Type B pancreatic cell (in vitro differentiated cells): ENCODE measurements at regions not wholly inside any gene's neighbourhood (a gene's known extent, or its start where the extent isn't known, plus 50 kb on each side); places are given as distances from the start of the nearest gene placed in this dataset.

Experiments used
- DNase-seq: peaks from one replicate; pipeline ENCODE4 v3.0.0; 2021; ENCODE audit warnings: mixed read lengths; ENCODE audit not compliant: unreplicated experiment; ENCODE audit errors: extremely low spot score
- H3K27ac Mint-ChIP-seq: 2 replicates; pipeline ENCODE4 v1.8.0; 2021; ENCODE audit warnings: mild to moderate bottlenecking, mixed read lengths
- H3K27me3 Mint-ChIP-seq: 2 replicates; pipeline ENCODE4 v1.8.0; 2021; ENCODE audit warnings: mixed read lengths
- H3K36me3 Mint-ChIP-seq: 2 replicates; pipeline ENCODE4 v1.8.0; 2021; ENCODE audit warnings: mixed read lengths
- H3K4me1 Mint-ChIP-seq: one replicate; pipeline ENCODE4 v1.8.0; 2021; ENCODE audit warnings: mixed read lengths; ENCODE audit not compliant: unreplicated experiment
- H3K4me3 Mint-ChIP-seq: 2 replicates; pipeline ENCODE4 v1.8.0; 2021; ENCODE audit warnings: mild to moderate bottlenecking, mixed read lengths
- H3K9me3 Mint-ChIP-seq: 2 replicates; pipeline ENCODE4 v1.8.0; 2021; ENCODE audit warnings: mixed read lengths
- TF ChIP-seq, protein P1 (sequence below): fragments of 200-600 bp; sonication (generic); conservative IDR thresholded peaks from 2 replicates; pipeline ENCODE4 v1.5.0; 2021; ENCODE audit warnings: antibody characterized with exemption, mild to moderate bottlenecking

DNA sequence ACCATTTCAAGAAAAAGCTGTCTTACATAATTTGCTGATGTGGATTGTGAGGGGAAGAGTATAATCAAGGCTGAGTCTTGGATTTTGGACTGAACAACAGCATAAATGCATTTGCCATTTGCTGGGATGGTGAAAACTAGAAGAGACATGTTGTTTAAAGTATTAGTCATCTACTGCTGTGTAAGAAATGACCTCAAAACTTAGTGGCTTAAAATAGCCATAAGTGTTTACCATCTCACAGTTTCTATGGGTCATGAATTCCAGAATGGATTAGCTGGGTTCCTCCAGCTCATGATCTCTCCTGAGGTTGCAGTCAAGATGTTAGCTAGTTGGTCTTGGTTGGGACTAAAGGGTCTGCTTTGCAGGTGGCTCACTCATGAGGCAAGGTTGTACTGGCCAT, 66.2 kb downstream of the SCN11A start:
- TF ChIP-seq, protein P1, sequence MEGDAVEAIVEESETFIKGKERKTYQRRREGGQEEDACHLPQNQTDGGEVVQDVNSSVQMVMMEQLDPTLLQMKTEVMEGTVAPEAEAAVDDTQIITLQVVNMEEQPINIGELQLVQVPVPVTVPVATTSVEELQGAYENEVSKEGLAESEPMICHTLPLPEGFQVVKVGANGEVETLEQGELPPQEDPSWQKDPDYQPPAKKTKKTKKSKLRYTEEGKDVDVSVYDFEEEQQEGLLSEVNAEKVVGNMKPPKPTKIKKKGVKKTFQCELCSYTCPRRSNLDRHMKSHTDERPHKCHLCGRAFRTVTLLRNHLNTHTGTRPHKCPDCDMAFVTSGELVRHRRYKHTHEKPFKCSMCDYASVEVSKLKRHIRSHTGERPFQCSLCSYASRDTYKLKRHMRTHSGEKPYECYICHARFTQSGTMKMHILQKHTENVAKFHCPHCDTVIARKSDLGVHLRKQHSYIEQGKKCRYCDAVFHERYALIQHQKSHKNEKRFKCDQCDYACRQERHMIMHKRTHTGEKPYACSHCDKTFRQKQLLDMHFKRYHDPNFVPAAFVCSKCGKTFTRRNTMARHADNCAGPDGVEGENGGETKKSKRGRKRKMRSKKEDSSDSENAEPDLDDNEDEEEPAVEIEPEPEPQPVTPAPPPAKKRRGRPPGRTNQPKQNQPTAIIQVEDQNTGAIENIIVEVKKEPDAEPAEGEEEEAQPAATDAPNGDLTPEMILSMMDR: no peak
- no peak overlapping the region for H3K27ac Mint-ChIP-seq
- DNase-seq: no peak
- H3K36me3 Mint-ChIP-seq: no peaks in the 10 kb centered on the region
- H3K9me3 Mint-ChIP-seq: no peaks in the 10 kb centered on the region
- H3K4me1 Mint-ChIP-seq: peaks cover 9% of the 10 kb centered on the region
- no peak overlapping the region for H3K4me3 Mint-ChIP-seq
- peaks cover 8% of the 10 kb centered on the region for H3K27me3 Mint-ChIP-seq

DNA sequence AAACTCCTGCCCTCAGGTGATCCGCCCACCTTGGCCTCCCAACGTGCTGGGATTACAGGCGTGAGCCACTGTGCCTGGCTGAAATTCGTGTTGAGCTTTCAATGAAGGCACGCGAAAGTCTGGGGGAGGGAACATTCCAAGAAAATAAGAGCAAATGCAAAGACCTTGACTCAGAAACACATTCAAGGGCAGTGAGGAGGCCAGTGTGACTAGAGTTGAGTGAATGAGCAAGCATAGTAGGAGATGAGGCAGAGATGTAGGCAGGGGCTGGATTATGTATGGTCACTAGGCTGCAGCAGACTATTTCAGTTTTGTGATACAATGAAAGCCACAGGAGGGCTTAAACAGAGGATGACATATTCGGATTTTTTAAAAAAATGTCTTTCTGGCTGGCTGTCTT, 67.0 kb downstream of the SCN11A start:
- Mint-ChIP-seq H3K27ac (no peak overlapping the region), H3K9me3 (no peaks in the 10 kb centered on the region), H3K36me3 (no peaks in the 10 kb centered on the region), H3K4me1 (peaks cover under 1% of the 10 kb centered on the region), H3K27me3 (peaks cover 11% of the 10 kb centered on the region), H3K4me3 (no peak overlapping the region)
- TF ChIP-seq, protein P1: no peak
- no peak for DNase-seq

DNA sequence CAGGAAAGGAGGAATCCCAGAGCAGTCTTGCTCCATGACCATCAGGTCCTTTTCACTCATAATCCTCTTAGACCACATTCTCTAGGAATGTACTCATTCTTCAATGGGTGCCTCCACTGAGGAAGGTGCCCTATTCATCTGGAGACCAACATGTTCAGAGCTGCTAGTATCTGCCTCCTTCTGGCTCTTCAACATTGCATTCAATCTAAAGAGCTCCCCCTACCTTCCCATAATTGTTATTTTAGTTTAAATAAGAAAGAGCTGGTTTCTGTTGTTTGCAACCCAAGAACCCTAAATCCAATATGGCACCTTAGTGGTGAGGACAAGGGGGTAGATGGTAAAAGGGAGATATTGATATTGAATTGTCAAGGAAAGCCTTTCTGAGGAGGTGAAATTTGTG, 67.6 kb downstream of the SCN11A start:
- no peaks in the 10 kb centered on the region for H3K4me1 Mint-ChIP-seq
- no peaks in the 10 kb centered on the region for H3K36me3 Mint-ChIP-seq
- no peak for DNase-seq
- no peaks in the 10 kb centered on the region for H3K9me3 Mint-ChIP-seq
- no peak overlapping the region for H3K4me3 Mint-ChIP-seq
- TF ChIP-seq, protein P1: no peak
- no peak overlapping the region for H3K27ac Mint-ChIP-seq
- peaks cover 14% of the 10 kb centered on the region for H3K27me3 Mint-ChIP-seq

DNA sequence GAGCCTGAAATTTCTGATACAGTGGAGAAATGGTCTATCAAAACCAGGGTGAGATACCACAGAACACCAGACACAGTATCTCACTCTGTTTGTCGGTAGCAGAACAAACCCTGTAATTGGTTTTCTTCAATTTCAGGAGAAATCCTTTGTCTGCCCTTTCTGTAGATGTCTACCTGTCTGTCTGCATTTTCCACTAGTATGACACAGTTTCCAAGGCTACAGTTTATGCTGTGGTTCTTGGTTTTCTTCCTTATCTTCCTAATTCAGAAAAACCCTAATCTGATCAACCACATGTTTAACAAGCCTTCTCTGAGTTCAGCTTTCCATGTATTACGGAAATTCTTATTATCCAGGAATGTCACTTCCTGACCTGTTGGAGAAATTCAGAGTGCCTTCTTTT, 70.8 kb downstream of the SCN11A start:
- Mint-ChIP-seq H3K9me3 (no peaks in the 10 kb centered on the region), H3K4me3 (no peak overlapping the region), H3K36me3 (no peaks in the 10 kb centered on the region), H3K4me1 (no peaks in the 10 kb centered on the region), H3K27ac (no peak overlapping the region), H3K27me3 (peaks cover 15% of the 10 kb centered on the region)
- TF ChIP-seq, protein P1: no peak
- no peak for DNase-seq

DNA sequence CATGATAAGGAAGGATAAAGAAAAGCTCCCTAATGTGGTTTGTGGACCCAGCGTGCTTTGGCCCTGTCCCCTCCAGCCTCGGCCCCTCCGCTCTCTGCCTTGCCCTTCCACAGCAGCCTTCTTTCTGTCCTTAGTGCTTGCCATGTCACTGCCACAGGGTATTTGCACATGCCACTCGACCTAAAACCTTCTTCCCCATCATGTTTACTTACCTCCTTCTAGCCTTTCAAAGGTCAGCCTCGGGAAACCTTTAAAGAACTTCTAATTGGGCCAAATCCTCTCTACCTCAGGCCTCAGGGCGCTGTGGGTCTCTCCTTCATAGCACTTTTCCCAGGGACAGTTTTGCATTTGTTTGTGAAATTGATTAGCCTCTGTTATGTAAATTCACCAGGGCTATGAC, 73.0 kb downstream of the SCN11A start:
- Mint-ChIP-seq H3K4me3 (no peak overlapping the region), H3K9me3 (no peaks in the 10 kb centered on the region), H3K27me3 (peaks cover 12% of the 10 kb centered on the region), H3K27ac (no peak overlapping the region), H3K4me1 (no peaks in the 10 kb centered on the region), H3K36me3 (no peaks in the 10 kb centered on the region)
- TF ChIP-seq, protein P1: no peak
- no peak for DNase-seq
